ENCODE measurements at regions not wholly inside any gene's neighbourhood (a gene's known extent, or its start where the extent isn't known, plus 50 kb on each side); places are given as distances from the start of the nearest gene placed in this dataset.

DNA sequence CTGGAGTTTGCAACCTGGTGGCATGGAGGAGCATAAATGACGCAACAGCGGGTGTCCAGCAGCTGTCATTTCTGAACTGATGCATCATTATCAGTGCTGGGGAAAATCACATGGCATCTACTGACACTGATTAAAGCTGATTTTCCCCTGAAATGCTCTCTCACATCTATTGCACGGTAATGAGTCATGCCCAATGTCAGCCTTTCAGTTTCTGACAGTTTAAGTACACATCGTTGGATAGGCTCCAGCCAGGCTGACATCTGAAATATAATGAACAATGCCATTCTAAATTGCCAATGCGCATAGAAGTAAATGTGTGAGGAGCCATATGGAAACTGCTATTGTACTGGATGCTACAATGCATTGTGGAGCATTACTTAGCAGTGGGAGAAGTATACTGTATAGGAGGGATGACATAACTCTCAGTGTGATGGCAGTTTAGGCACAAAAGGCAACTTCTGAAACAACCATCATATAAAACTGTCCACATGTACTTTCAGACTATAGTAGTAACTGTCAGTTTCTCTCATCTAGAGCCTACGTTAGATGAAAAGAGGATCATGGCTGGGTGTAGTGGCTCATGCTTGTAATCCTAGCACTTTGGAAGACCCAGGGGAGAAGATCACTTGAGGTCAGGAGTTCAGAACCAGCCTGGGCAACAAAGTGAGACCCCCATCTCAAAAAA is 389.3 kb upstream of the DMAC1 start:
- Histone ChIP-seq H3K27me3 (no peaks in the 10 kb centered on the region), H3K9me3 (peaks cover 0 to 9% (median 5%) of the 10 kb centered on the region in 4 donors), H3K4me3 (no peak overlapping the region), H3K27ac (no peak overlapping the region), H3K4me1 (no peaks in the 10 kb centered on the region), H3K36me3 (no peaks in the 10 kb centered on the region)
- whole genome bisulfite sequencing, 2 donors, result 75 to 90% methylated on average over 6 of the region's 6 CpGs
- DNase-seq (no peak), ATAC-seq (ENCODE audit: low FRiP score in 2 of 2) (no peak)
- TF ChIP-seq EP300 (IDR thresholded peaks at IDR 0.05) (no peak), POLR2A (IDR thresholded peaks at IDR 0.05) (no peak), POLR2AphosphoS5 (IDR thresholded peaks at IDR 0.05) (no peak)
- TF ChIP-seq, protein P1, sequence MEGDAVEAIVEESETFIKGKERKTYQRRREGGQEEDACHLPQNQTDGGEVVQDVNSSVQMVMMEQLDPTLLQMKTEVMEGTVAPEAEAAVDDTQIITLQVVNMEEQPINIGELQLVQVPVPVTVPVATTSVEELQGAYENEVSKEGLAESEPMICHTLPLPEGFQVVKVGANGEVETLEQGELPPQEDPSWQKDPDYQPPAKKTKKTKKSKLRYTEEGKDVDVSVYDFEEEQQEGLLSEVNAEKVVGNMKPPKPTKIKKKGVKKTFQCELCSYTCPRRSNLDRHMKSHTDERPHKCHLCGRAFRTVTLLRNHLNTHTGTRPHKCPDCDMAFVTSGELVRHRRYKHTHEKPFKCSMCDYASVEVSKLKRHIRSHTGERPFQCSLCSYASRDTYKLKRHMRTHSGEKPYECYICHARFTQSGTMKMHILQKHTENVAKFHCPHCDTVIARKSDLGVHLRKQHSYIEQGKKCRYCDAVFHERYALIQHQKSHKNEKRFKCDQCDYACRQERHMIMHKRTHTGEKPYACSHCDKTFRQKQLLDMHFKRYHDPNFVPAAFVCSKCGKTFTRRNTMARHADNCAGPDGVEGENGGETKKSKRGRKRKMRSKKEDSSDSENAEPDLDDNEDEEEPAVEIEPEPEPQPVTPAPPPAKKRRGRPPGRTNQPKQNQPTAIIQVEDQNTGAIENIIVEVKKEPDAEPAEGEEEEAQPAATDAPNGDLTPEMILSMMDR (IDR thresholded peaks at IDR 0.05), result no peak

- no peak for DNase-seq
- Histone ChIP-seq H3K4me1 (no peaks in the 10 kb centered on the region), H3K27ac (no peak overlapping the region), H3K9me3 (peaks cover 0 to 8% (median under 1%) of the 10 kb centered on the region in 4 donors), H3K4me3 (no peak overlapping the region), H3K36me3 (no peaks in the 10 kb centered on the region), H3K27me3 (no peaks in the 10 kb centered on the region)
- WGBS, 2 donors, result 85% methylated on average over 4 of the region's 4 CpGs
- no peak for TF ChIP-seq EP300 (IDR thresholded peaks at IDR 0.05)
- no peak for TF ChIP-seq POLR2AphosphoS5 (IDR thresholded peaks at IDR 0.05)
- TF ChIP-seq POLR2A (IDR thresholded peaks at IDR 0.05), result no peak
- TF ChIP-seq, protein P1 (IDR thresholded peaks at IDR 0.05), result no peak
- no peak for ATAC-seq (ENCODE audit: low FRiP score in 2 of 2)
These were observed 387.0 kb upstream of the DMAC1 start for GRCh38 chr9:8186560-8186959.

- DNase-seq (no peak), ATAC-seq (ENCODE audit: low FRiP score in 2 of 2) (no peak)
- Histone ChIP-seq H3K36me3 (no peaks in the 10 kb centered on the region), H3K4me1 (no peaks in the 10 kb centered on the region), H3K4me3 (no peak overlapping the region), H3K27me3 (no peaks in the 10 kb centered on the region), H3K9me3 (no peaks in the 10 kb centered on the region), H3K27ac (no peak overlapping the region)
- TF ChIP-seq EP300 (IDR thresholded peaks at IDR 0.05), result no peak
- no peak for TF ChIP-seq POLR2A (IDR thresholded peaks at IDR 0.05)
- no peak for TF ChIP-seq POLR2AphosphoS5 (IDR thresholded peaks at IDR 0.05)
- TF ChIP-seq, protein P1 (IDR thresholded peaks at IDR 0.05), result no peak
- WGBS, 2 donors, result 73 to 85% methylated on average over 3 of the region's 3 CpGs
These were observed 384.0 kb upstream of the DMAC1 start for GRCh38 chr9:8183618-8184017.

GRCh38 chr9:8179381-8180053 is 379.9 kb upstream of the DMAC1 start:
- TF ChIP-seq, protein P1 (IDR thresholded peaks at IDR 0.05), result no peak
- no peak for TF ChIP-seq POLR2AphosphoS5 (IDR thresholded peaks at IDR 0.05)
- TF ChIP-seq EP300 (IDR thresholded peaks at IDR 0.05), result no peak
- TF ChIP-seq POLR2A (IDR thresholded peaks at IDR 0.05), result no peak
- H3K27me3 ChIP-seq, result no peaks in the 10 kb centered on the region
- DNase-seq (no peak), ATAC-seq (ENCODE audit: low FRiP score in 2 of 2) (no peak)
- 39 to 53% methylated on average over 3 of the region's 3 CpGs for WGBS, 2 donors
- no peak overlapping the region for H3K4me3 ChIP-seq
- no peaks in the 10 kb centered on the region for H3K9me3 ChIP-seq
- H3K4me1 ChIP-seq, result no peaks in the 10 kb centered on the region
- no peak overlapping the region for H3K27ac ChIP-seq
- no peaks in the 10 kb centered on the region for H3K36me3 ChIP-seq
